HT-29 (cell line): ENCODE measurements at regions not wholly inside any gene's neighbourhood (a gene's known extent, or its start where the extent isn't known, plus 50 kb on each side); places are given as distances from the start of the nearest gene placed in this dataset.

Source experiments
- DNase-seq: peaks from one replicate; pipeline ENCODE4 v3.0.0-alpha.2; 2015; ENCODE audit warnings: low spot score

GRCh38 chr3:44090036-44090435 lies 151.7 kb upstream of the TOPAZ1 start:
- no peak for DNase-seq

DNA sequence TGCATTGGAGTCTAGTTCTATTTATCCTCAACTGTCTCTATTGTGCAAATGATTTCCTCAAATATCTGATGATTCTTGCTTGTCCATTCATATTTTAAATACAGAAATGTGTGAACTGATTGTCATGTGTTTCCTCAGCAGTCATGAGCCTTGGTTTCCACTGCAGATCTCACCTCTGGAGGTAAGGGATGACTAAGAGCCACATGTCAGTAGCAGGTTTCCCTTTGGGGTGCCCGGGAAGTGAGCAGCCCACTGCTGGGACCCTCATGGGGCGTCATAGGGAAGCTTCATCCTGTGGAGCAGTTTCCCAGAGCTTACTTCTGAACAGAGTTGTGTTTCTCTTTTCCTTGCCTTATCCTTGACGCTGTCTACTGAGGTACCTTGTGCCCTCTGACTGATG lies 149.2 kb upstream of the TOPAZ1 start:
- no peak for DNase-seq

- no peak for DNase-seq
These were observed 148.2 kb upstream of the TOPAZ1 start for GRCh38 chr3:44093531-44093930.

DNA sequence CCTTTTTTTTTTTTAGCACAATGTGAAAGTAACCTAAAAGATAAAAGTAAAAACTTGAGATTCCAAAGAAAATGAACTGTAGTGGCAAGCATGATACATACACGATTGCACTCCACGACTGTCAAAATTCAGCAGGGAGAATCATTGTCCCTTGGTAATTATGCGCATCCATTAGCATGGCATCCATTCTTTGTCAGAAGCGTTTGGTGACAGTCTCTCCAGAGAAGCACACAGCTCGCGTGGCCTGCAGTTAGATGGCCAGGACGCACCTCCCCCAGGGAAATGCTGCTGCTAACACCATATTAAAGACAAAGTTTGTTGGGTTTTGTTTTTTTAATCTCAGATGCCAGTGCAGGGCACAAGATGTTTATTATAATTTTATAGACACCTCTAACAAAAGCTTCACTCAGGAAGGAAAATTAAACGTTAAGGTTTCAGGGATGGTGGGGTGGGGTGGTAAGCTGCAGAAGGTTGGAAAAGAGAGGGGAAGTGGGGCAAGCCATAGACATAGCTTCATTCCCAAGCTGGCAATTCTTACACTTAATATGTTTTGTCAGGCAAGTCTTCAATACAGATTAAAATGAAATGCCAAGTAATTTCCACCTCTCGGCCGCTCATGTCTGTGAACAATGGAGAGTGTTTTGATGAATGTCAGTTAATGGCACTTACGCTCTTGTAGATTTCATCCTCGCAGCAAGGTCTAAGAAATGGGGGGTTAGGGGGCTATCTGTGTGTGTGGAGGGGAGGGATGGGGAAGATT lies 142.8 kb upstream of the TOPAZ1 start:
- DNase-seq, result no peak

DNA sequence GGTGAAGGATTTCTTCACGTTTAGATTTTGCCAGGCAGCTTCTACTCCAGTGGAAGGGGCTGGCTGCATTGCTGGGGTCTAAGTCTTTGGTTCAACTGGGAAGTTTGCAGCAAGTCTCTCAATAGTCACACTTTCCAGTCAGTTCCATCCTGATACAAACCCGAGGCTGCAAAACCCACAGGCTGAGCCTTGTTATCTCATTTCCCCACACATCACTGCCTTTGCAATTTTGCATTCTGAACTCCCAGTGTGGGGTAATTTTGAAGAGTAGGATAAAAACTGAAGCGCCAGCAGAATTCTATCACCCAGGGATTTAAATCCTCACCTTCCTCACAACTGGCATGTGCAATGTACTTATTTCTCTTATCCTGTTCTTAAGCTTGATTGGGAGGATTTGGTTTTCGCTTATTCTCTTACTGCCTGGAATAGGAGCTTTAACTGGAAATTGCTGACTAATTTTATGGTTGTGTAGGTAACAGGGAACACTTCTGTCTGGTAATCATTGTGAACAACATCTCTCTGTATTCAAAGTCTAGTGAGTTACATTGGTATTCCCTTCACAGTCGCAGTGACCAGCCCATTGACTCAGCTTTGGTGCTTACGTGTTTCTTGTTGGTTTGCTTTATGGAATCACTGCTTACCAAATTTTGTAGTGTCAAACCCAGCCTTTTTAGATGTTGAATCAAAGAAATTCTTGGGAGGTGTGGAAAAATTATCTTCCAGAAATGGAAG lies 142.0 kb upstream of the TOPAZ1 start:
- no peak for DNase-seq

GRCh38 chr3:44100298-44100695 lies 141.4 kb upstream of the TOPAZ1 start:
- no peak for DNase-seq

DNA sequence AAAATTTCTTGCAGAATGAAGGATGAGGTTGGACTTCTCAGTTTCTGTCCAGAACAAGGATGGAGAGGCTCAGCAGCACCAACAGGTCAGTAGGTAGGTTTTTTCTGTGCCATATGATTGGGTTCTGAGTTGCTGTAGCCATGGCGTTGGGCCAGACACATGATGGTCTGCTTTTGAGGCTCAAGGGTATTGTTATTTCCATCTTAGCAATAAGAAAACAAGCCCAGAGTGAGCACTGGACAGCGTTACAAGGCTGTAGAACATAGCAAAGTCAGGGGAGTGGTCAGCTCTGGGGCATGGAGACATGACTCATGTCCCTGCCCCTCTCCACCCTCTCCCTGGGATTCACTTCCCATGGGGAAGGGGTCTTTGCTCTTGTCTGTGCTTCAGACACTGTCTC lies 137.6 kb upstream of the TOPAZ1 start:
- DNase-seq, result no peak

DNA sequence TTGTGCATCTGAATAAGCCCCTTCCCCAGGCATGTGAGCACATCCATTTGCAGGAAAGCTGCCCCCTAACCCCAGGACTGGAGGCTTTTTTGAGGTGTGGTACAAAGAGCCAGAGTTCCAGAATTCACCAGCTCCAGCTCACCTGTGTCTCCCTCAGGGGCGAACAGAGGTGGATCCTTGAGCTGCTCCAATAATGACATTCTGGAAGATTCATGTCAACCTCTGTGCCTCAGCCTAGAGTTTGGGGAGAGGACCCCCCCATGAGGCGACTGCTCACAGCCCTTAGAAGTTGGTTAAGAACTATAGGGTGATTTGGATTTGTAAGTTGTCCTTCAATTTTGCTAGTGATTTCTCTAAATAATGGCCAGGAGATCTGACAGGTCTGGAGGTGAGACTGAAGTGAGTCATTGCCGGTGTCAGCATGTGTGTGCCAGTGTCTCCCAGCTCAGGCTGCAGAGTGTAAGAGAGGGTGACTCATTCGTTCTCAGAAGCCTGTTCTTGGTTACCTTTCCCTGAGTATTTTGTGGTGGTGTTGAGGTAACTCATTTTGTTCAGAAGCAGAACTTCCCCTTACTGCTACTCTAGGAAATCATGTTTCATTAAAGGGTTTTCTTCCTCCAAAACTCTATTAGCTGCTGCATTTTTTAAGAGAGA lies 136.9 kb upstream of the TOPAZ1 start:
- DNase-seq, result peak; percentile 17

DNA sequence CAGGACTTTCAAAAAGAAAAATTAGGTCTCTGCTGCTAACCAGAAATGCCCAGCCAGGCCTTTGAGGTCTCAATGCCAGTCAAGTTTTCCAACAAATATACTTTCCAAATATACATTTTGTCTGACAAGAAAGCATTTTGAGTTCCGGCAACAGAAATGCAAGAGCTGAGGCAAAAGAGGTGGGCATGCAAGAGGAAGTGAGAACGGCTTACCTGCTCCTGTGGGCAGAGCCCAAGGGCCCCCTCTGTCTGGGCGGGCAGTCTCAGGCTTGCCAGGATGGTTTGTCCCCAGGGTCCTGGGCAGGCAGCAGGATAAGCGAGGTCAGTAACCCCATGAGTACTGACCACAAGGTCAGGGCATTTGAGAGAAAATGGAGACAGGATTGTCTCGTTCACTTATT lies 136.1 kb upstream of the TOPAZ1 start:
- DNase-seq, result no peak

DNA sequence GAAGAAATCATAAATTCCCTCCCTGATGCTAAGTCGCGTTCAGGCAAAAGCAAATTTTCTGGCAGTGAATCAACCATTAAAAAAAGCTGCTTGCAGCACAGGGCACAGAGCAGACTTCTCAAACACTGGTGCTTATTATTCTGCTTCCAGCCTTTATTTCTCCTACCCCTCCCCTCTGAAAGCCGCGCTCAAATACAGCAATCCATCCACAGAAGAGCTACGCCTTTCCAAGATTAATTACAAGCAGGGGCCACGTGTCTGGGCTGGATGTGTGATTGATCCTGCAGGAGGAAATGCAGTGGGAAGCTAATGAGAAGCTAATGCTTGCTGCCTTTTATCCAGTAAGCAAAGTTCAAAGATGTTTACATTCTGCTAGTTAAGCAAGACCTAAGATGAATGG lies 134.9 kb upstream of the TOPAZ1 start:
- DNase-seq, result no peak

DNA sequence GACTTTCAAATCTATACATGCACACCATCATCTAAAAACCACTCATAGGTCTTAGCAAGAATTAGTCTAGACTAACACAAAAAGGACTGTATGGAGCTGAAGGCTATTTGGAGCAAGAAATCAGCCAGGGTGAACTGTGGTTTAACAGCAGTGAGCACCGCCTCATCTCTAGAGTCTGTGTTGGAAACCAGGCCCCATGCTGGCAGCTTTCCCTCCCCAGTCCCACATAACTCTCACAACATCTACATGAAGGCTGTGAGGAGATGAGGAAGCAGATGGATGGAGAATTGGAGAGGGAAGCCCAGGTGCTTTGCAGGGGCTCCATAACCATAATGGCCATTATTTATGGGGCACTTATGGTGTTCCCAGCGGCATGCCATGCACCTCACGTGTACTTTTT lies 133.2 kb upstream of the TOPAZ1 start:
- no peak for DNase-seq

GRCh38 chr3:44109771-44110361 lies 131.8 kb upstream of the TOPAZ1 start:
- DNase-seq, result no peak

DNA sequence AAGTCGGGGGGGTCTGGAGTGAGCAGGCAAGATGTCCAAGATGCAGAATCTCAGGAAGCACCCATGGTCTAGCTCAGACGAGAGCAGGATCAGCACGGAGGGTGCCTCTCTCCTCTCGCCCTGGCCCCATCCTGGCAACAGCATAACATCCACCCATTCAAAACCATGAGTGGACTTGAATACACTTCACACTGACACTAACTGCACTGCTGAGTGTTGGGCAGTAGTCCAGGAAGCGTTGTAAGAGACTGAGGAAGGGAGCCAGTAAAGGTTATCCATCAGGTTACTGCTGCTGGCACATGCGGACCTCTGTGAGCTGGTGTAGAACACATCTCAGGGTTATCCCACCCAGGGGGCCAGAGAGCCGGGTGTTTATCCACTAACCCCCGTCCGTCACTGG lies 131.0 kb upstream of the TOPAZ1 start:
- no peak for DNase-seq

GRCh38 chr3:44111482-44111881 lies 130.2 kb upstream of the TOPAZ1 start:
- DNase-seq, result no peak

GRCh38 chr3:44114142-44114541 lies 127.5 kb upstream of the TOPAZ1 start:
- DNase-seq, result peak; percentile 58

DNA sequence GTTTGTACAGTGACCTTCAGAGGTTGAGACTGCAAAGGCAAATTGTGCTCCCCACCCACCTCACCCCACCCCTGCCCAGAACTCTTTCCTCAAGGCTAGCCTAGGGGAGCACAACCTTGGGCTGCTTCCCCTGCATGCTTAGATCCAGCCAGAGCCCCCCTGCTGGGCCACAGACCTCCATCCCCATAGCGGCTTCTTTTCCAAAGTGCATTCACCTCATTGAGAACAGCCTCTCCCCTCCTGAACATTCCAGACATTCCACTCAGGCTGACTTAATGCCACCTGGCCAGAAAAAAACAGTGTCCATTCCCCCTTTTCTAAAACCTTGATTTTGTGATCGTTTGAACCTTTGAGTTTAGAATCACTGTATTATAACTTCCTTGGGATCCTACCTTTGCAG lies 124.4 kb upstream of the TOPAZ1 start:
- no peak for DNase-seq

DNA sequence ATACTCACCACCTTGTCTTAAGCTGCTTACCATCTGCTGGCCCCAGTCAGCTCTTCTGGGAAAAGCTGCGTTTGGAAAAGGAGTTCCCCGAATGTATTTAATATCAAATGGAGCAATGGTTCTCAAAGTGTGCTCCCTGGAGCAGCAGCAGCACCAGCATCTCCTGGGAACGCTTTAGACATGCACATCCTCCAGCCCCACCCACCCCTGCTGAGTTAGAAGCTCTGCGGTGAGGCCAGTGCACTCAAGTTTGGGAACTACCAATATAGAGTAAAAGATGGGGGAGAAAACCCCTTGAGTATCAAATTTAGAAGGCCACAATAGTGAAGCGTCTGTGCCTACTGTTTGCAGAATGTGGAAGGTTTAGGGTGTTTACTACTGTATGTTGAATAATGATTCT lies 124.0 kb upstream of the TOPAZ1 start:
- no peak for DNase-seq

DNA sequence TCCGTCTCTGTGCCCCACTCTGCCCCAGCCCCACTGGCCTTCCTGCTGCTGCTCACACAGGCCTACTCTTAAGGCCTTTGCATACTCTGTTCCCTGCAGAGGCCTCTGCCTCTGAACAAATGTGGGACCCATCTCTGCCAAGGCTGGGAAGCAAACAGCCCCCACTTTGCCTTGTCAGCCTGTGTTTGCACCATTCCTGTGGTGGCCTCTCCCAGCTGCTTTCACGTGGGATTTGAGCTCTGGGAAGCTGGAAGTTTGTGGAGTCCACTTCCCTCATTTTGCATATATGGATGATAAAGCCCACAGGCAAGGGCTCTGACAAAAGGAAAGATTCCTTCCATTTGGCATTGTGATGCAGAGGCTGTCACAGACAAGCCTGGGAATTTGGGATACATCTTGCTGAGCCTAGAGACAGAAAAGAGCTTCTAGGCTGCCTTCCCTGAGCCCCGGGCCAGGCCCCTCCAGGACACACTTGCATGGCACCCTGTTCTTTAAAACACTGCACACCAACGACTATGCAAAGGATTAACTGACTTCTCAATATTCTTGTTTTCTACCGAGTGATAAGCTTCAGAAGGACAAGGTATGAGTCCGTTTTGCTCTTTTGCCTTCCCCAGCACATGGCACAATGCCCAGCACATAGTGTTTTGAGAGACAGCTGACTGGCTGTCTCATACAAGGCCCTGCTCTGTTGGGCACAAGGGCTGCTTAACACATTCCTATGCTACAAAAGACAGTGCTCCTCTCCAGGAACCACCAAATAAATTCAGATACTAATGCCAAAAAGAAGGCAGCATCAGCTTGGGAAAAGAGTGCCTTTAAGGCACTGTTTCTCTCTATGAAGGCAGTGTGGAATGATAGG lies 120.7 kb upstream of the TOPAZ1 start:
- DNase-seq, result no peak

DNA sequence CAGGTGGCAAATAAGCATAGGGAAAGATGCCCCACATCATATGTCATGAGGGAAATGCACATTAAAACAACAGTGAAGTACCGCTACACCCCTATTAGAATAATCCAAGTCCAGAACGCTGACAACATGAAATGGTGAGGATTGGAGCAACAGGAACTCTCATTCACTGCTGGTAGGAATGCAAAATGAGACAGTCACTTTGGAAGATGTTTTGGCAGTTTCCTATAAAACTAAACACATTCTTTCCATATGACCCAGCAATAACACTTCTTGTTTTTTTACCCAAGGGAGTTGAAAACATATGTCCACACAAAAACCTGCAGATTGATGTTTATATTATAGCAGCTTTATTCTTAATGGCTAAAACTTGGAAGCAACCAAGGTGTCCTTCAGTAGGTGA lies 116.4 kb upstream of the TOPAZ1 start:
- no peak for DNase-seq

- no peak for DNase-seq
These were observed 115.8 kb upstream of the TOPAZ1 start for GRCh38 chr3:44125882-44126281.

GRCh38 chr3:44128057-44128775 lies 113.5 kb upstream of the TOPAZ1 start:
- no peak for DNase-seq
